HFFc6 (cell line): ENCODE measurements at regions not wholly inside any gene's neighbourhood (a gene's known extent, or its start where the extent isn't known, plus 50 kb on each side); places are given as distances from the start of the nearest gene placed in this dataset.

Experiments
- DNase-seq: peaks from one replicate; pipeline ENCODE4 v3.0.0-alpha.2; 2018
- H3K27ac Mint-ChIP-seq: 2 replicates; pipeline ENCODE4 v1.8.0; 2020; ENCODE audit warnings: mild to moderate bottlenecking, mixed read lengths
- H3K27me3 Mint-ChIP-seq: 2 replicates; pipeline ENCODE4 v1.8.0; 2021; ENCODE audit warnings: mild to moderate bottlenecking, moderate library complexity, mixed read lengths; ENCODE audit not compliant: insufficient read depth
- H3K36me3 Mint-ChIP-seq: 2 replicates; pipeline ENCODE4 v1.8.0; 2021; ENCODE audit warnings: low read depth, mixed read lengths
- H3K4me1 Mint-ChIP-seq: 2 replicates; pipeline ENCODE4 v1.8.0; 2020; ENCODE audit warnings: low read depth, mixed read lengths
- H3K4me3 Mint-ChIP-seq: 2 replicates; pipeline ENCODE4 v1.8.0; 2020; ENCODE audit warnings: mild to moderate bottlenecking, moderate library complexity, mixed read lengths
- H3K9me3 Mint-ChIP-seq: 2 replicates; pipeline ENCODE4 v1.8.0; 2020; ENCODE audit warnings: mild to moderate bottlenecking, mixed read lengths
- TF ChIP-seq, protein P1 (sequence below): fragments of 200-600 bp; sonication (generic); IDR thresholded peaks from 2 replicates; pipeline ENCODE4 v1.5.0; 2021; ENCODE audit warnings: antibody characterized with exemption, mild to moderate bottlenecking

DNA sequence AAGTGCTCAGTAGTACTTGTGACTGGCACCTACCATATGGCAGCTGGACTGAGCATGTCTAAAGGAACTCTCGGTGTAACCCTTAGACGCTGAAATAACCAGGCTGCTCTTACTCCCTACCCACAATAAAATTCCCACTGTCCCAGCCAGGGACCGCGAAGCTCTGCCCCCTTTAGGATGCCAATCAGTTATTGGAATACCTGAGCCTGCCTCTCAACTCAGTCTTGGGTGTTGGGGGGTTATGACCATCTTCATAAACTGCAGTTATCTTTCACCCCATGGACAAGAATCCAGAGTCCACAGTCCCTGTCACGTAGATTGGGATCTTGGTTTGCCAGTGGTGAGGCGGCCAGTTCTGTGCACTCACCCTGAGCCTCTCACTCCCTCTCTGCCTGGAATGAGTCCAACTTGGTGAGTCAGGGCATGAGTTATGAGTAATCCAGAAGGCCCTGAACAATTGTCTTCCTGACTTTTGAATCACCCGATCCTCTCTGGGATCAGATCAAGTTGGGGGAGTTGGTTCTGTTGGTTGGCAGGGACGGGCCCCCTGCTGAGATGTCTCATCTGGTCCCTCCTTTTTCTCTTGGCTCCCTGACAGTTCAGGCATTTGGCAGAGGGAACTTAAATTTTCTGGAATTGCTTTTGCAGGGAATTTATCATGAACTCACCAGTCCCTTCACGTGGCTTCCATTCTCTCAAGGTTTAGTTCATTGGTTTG, 120.1 kb upstream of the UBE2E1 start:
- TF ChIP-seq, protein P1, sequence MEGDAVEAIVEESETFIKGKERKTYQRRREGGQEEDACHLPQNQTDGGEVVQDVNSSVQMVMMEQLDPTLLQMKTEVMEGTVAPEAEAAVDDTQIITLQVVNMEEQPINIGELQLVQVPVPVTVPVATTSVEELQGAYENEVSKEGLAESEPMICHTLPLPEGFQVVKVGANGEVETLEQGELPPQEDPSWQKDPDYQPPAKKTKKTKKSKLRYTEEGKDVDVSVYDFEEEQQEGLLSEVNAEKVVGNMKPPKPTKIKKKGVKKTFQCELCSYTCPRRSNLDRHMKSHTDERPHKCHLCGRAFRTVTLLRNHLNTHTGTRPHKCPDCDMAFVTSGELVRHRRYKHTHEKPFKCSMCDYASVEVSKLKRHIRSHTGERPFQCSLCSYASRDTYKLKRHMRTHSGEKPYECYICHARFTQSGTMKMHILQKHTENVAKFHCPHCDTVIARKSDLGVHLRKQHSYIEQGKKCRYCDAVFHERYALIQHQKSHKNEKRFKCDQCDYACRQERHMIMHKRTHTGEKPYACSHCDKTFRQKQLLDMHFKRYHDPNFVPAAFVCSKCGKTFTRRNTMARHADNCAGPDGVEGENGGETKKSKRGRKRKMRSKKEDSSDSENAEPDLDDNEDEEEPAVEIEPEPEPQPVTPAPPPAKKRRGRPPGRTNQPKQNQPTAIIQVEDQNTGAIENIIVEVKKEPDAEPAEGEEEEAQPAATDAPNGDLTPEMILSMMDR: no peak
- Mint-ChIP-seq H3K27ac (peak overlapping the region; percentile 87), H3K4me1 (peaks cover 34% of the 10 kb centered on the region), H3K36me3 (peaks cover 13% of the 10 kb centered on the region), H3K4me3 (peak overlapping the region; percentile 60), H3K27me3 (no peaks in the 10 kb centered on the region), H3K9me3 (peaks cover 14% of the 10 kb centered on the region)
- peak; percentile 99 for DNase-seq

DNA sequence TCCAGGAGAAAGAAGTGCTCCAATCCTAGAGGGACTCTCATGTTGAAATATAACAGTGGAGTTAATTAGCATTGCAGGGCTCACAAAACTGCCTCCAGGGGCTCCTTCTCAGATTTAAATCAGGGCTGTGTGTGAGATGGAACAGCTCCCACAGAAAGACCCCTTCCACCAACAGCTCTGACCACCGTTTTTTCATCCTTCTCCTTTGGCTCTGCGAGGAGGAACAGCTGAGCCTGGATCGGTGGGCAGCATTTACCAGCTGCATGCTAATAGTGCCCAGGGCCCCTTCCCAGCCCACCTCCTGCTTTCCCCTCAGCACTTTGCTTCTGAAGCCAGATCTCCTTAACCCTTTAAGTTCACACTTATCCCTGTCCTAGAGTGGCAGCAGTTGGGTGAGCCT, 119.2 kb upstream of the UBE2E1 start:
- peaks cover 39% of the 10 kb centered on the region for H3K4me1 Mint-ChIP-seq
- TF ChIP-seq, protein P1: no peak
- no peak overlapping the region for H3K4me3 Mint-ChIP-seq
- DNase-seq: no peak
- peaks cover 19% of the 10 kb centered on the region for H3K36me3 Mint-ChIP-seq
- H3K27me3 Mint-ChIP-seq: no peaks in the 10 kb centered on the region; the same call in 1 of the 2 replicates
- H3K9me3 Mint-ChIP-seq: peaks cover 20% of the 10 kb centered on the region
- peak overlapping the region; percentile 87; the same call in 1 of the 2 replicates for H3K27ac Mint-ChIP-seq

- H3K4me3 Mint-ChIP-seq: no peak overlapping the region
- H3K9me3 Mint-ChIP-seq: peaks cover 20% of the 10 kb centered on the region
- peaks cover 19% of the 10 kb centered on the region for H3K36me3 Mint-ChIP-seq
- H3K4me1 Mint-ChIP-seq: peaks cover 28% of the 10 kb centered on the region
- peaks cover 2% of the 10 kb centered on the region for H3K27me3 Mint-ChIP-seq
- no peak for DNase-seq
- no peak overlapping the region for H3K27ac Mint-ChIP-seq
- TF ChIP-seq, protein P1: no peak
Observed at GRCh38 chr3:23691357-23691895, 114.3 kb upstream of the UBE2E1 start.

DNA sequence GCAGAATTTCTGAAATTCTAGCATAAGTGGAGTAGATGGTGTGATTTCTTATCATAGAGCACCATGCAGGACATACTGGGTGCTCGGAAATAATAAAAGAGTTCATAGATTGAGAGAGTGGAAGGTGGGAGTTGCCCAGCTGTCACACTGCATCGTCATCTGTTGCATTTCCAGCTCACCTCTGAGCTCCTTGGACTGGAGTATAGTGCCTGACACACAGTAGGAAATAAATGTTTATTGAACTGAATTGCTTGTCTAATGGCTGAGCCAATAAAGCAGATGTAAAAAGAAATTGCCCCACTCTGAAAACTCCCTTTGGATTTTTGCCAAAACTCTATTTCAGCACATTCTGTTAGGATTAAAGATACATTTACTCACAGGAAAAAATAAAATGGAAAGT, 108.9 kb upstream of the UBE2E1 start:
- no peak for DNase-seq
- TF ChIP-seq, protein P1: no peak
- H3K27me3 Mint-ChIP-seq: peaks cover 2% of the 10 kb centered on the region
- H3K9me3 Mint-ChIP-seq: no peaks in the 10 kb centered on the region
- no peak overlapping the region for H3K27ac Mint-ChIP-seq
- H3K36me3 Mint-ChIP-seq: no peaks in the 10 kb centered on the region
- H3K4me1 Mint-ChIP-seq: peaks cover 3% of the 10 kb centered on the region
- H3K4me3 Mint-ChIP-seq: no peak overlapping the region

- no peak overlapping the region for H3K27ac Mint-ChIP-seq
- H3K27me3 Mint-ChIP-seq: peaks cover 2% of the 10 kb centered on the region
- no peaks in the 10 kb centered on the region for H3K36me3 Mint-ChIP-seq
- TF ChIP-seq, protein P1: no peak
- H3K4me1 Mint-ChIP-seq: peaks cover 8% of the 10 kb centered on the region
- no peak for DNase-seq
- H3K9me3 Mint-ChIP-seq: no peaks in the 10 kb centered on the region
- H3K4me3 Mint-ChIP-seq: no peak overlapping the region
Observed at GRCh38 chr3:23697416-23697815, 108.3 kb upstream of the UBE2E1 start.
